Cardiac muscle cell (in vitro differentiated cells and primary cell): ENCODE measurements at regions not wholly inside any gene's neighbourhood (a gene's known extent, or its start where the extent isn't known, plus 50 kb on each side); places are given as distances from the start of the nearest gene placed in this dataset.

Source experiments
- DNase-seq, 2 donors: peaks; one replicate each; pipeline versions ENCODE4 v3.0.0 to v3.0.0-alpha.2; 2010 to 2017; ENCODE audit warnings: low read depth in 1 of 2, low spot score in 1 of 2
- H3K27ac ChIP-seq: fragments of 200-600 bp; sonication (generic); 2 replicates; pipeline ENCODE4 v1.5.1; 2016
- H3K27me3 ChIP-seq: fragments of 200-600 bp; sonication (generic); 2 replicates; pipeline ENCODE4 v1.6.0; 2016; ENCODE audit warnings: control low read depth
- H3K36me3 ChIP-seq: fragments of 200-600 bp; sonication (generic); 2 replicates; pipeline ENCODE4 v1.5.1; 2016; ENCODE audit warnings: control low read depth
- H3K4me1 ChIP-seq: fragments of 200-600 bp; sonication (generic); 2 replicates; pipeline ENCODE4 v1.8.1; 2017; ENCODE audit warnings: low read depth, mild to moderate bottlenecking, mixed run types
- H3K4me3 ChIP-seq: fragments of 200-600 bp; sonication (generic); 2 replicates; pipeline ENCODE4 v1.5.1; 2016; ENCODE audit warnings: mild to moderate bottlenecking
- H3K9me3 ChIP-seq: fragments of 200-600 bp; sonication (generic); 2 replicates; pipeline ENCODE4 v1.5.1; 2017; ENCODE audit warnings: low read depth, mild to moderate bottlenecking, control low read depth
- CTCF ChIP-seq: IDR thresholded peaks from 2 replicates; pipeline ENCODE4 v1.5.1; 2012; ENCODE audit warnings: low read depth, mild to moderate bottlenecking, low read length

- peaks cover 24% of the 10 kb centered on the region for H3K4me1 ChIP-seq
- H3K27me3 ChIP-seq, result no peaks in the 10 kb centered on the region
- H3K4me3 ChIP-seq, result no peak overlapping the region
- no peak for TF ChIP-seq CTCF
- H3K9me3 ChIP-seq, result no peaks in the 10 kb centered on the region
- no peak for DNase-seq
- no peak overlapping the region for H3K27ac ChIP-seq
- H3K36me3 ChIP-seq, result no peaks in the 10 kb centered on the region
These were observed 259.9 kb upstream of the IRX3 start for GRCh38 chr16:54546521-54546920.

DNA sequence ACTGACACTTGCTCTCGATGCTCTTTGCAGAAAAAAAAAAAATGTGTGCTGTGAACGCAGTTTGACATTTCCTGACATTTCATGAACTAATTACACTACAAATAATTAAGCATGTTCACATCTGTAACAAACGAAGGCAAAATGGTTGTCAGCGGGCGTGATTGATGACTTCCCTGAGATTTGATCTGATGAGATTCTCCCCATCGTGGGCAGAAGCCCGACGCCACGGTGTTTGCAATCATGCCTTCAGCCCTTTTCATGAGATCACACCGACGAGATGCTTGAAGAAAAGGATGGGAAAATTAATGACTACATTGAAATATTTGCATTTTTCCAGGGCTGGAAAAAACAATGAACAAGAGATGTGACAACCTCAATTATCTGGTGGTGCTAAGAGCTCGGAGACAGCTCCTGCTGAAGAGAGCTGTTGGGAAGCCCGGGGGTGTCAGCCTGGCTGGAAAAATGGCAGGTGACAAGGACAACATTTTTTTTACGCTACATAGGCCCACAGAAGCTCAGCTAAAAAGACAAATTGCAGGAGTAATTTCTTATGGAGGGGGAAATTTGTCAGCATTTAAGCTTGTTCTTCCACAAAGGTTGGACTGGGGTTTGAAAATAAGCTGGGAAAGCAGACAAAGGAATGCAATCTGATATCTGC is 259.4 kb upstream of the IRX3 start:
- no peak for DNase-seq
- Histone ChIP-seq H3K36me3 (no peaks in the 10 kb centered on the region), H3K27ac (no peak overlapping the region), H3K9me3 (no peaks in the 10 kb centered on the region), H3K4me3 (no peak overlapping the region), H3K4me1 (peaks cover 25% of the 10 kb centered on the region), H3K27me3 (no peaks in the 10 kb centered on the region)
- no peak for TF ChIP-seq CTCF

GRCh38 chr16:54544553-54545180 is 258.1 kb upstream of the IRX3 start:
- Histone ChIP-seq H3K27ac (no peak overlapping the region), H3K9me3 (no peaks in the 10 kb centered on the region), H3K27me3 (no peaks in the 10 kb centered on the region), H3K4me1 (peaks cover 28% of the 10 kb centered on the region), H3K4me3 (no peak overlapping the region), H3K36me3 (no peaks in the 10 kb centered on the region)
- DNase-seq, result peak in 1 of 2 donors; percentile 36
- no peak for TF ChIP-seq CTCF

DNA sequence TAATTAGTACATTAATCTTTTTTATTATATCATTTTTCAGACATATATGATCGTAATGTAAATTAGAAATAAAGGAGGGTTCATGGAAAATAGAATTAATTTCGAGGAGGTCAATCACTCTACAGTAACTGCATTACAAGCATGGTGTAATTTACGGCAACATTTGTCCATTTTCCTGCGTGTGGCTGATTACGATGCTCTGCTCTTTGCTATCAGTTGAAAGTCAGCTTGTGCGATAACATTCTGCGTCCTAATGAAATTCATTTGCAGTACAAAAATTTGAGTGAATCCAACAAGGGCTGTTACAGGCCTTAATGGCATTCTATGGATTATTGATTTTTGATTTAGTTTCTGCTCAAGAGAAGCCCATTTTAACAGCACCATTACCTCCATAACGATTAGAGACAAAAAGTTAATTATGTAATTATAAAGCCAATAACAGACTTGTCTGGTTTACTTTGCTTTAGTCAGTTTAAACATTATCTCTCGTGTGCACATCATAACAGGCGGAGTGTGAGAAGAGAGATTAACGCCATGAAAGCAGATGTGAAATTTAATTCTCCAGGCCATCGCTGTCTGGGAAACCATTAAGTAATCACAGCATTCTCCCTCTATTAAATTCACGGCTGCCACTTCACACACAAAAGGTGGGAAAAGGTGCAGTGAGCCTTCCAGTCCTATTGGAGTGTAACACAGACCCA is 256.4 kb upstream of the IRX3 start:
- no peak for TF ChIP-seq CTCF
- no peak overlapping the region for H3K27ac ChIP-seq
- DNase-seq, result no peak
- no peak overlapping the region for H3K4me3 ChIP-seq
- no peaks in the 10 kb centered on the region for H3K9me3 ChIP-seq
- H3K36me3 ChIP-seq, result no peaks in the 10 kb centered on the region
- no peaks in the 10 kb centered on the region for H3K27me3 ChIP-seq
- H3K4me1 ChIP-seq, result peaks cover 28% of the 10 kb centered on the region

- H3K9me3 ChIP-seq, result no peaks in the 10 kb centered on the region
- peaks cover 17% of the 10 kb centered on the region for H3K4me1 ChIP-seq
- no peak for DNase-seq
- no peaks in the 10 kb centered on the region for H3K36me3 ChIP-seq
- no peak overlapping the region for H3K4me3 ChIP-seq
- no peaks in the 10 kb centered on the region for H3K27me3 ChIP-seq
- TF ChIP-seq CTCF, result no peak
- no peak overlapping the region for H3K27ac ChIP-seq
These were observed 254.1 kb upstream of the IRX3 start for GRCh38 chr16:54540525-54541180.
